MM.1S (cell line): ENCODE measurements at regions not wholly inside any gene's neighbourhood (a gene's known extent, or its start where the extent isn't known, plus 50 kb on each side); places are given as distances from the start of the nearest gene placed in this dataset.

Experiments used
- DNase-seq: peaks from one replicate; pipeline ENCODE4 v3.0.0-alpha.2; 2015
- H2AFZ ChIP-seq: fragments of 300-600 bp; sonication (generic); 2 replicates; pipeline ENCODE4 v1.6.0; 2016; ENCODE audit warnings: antibody characterized with exemption, low read length
- H3F3A ChIP-seq: fragments of 300-600 bp; sonication (generic); 2 replicates; pipeline ENCODE4 v1.6.1; 2016; ENCODE audit warnings: mild to moderate bottlenecking, antibody characterized with exemption, low read length, moderate library complexity, mixed read lengths; ENCODE audit not compliant: insufficient read depth
- H3K27ac ChIP-seq: fragments of 300-600 bp; sonication (generic); 2 replicates; pipeline ENCODE4 v1.5.1; 2016; ENCODE audit warnings: mild to moderate bottlenecking, low read length
- H3K27me3 ChIP-seq: fragments of 300-600 bp; sonication (generic); replicated peaks from 2 replicates; pipeline ENCODE4 v1.6.0; 2016; ENCODE audit warnings: low read length; ENCODE audit not compliant: insufficient read depth
- H3K36me3 ChIP-seq: fragments of 300-600 bp; sonication (generic); replicated peaks from 2 replicates; pipeline ENCODE4 v1.6.1; 2016; ENCODE audit warnings: mild to moderate bottlenecking, low read length, mixed read lengths; ENCODE audit not compliant: insufficient read depth
- H3K4me1 ChIP-seq: fragments of 300-600 bp; sonication (generic); 2 replicates; pipeline ENCODE4 v1.6.1; 2016; ENCODE audit warnings: low read length, mixed read lengths
- H3K4me2 ChIP-seq: fragments of 300-600 bp; sonication (generic); 2 replicates; pipeline ENCODE4 v1.6.0; 2016; ENCODE audit warnings: low read depth, low read length
- H3K4me3 ChIP-seq: fragments of 300-600 bp; sonication (generic); 2 replicates; pipeline ENCODE4 v1.5.1; 2016; ENCODE audit warnings: low read length, mixed read lengths
- H3K79me2 ChIP-seq: fragments of 300-600 bp; sonication (generic); 2 replicates; pipeline ENCODE4 v1.6.1; 2016; ENCODE audit warnings: mixed run types, low read length, mixed read lengths
- H3K9ac ChIP-seq: fragments of 300-600 bp; sonication (generic); 2 replicates; pipeline ENCODE4 v1.6.1; 2016; ENCODE audit warnings: low read length, mixed read lengths
- H3K9me2 ChIP-seq: fragments of 300-600 bp; sonication (generic); replicated peaks from 2 replicates; pipeline ENCODE4 v1.6.1; 2016; ENCODE audit warnings: mild to moderate bottlenecking, low read length, mixed read lengths; ENCODE audit not compliant: insufficient read depth
- H3K9me3 ChIP-seq: fragments of 300-600 bp; sonication (generic); replicated peaks from 2 replicates; pipeline ENCODE4 v1.6.1; 2016; ENCODE audit warnings: mild to moderate bottlenecking, low read length, mixed read lengths; ENCODE audit not compliant: insufficient read depth
- H4K20me1 ChIP-seq: fragments of 300-600 bp; sonication (generic); 2 replicates; pipeline ENCODE4 v1.6.1; 2016; ENCODE audit warnings: mild to moderate bottlenecking, low read length, moderate library complexity, mixed read lengths; ENCODE audit not compliant: insufficient read depth
- EZH2 ChIP-seq: fragments of 300-600 bp; sonication (generic); optimal IDR thresholded peaks from 2 replicates; pipeline ENCODE3; 2017; ENCODE audit warnings: low read depth, mild to moderate bottlenecking, antibody characterized with exemption, low read length, mixed read lengths
- EZH2phosphoT487 ChIP-seq: fragments of 300-600 bp; sonication (generic); IDR thresholded peaks from 2 replicates; pipeline ENCODE4 v1.6.1; 2018; ENCODE audit warnings: antibody characterized with exemption, low read length
- TF ChIP-seq, protein P1 (sequence below): fragments of 300-600 bp; sonication (generic); IDR thresholded peaks from 2 replicates; pipeline ENCODE4 v1.5.1; 2016; ENCODE audit warnings: antibody characterized with exemption, low read length, mixed read lengths

- Histone ChIP-seq H3K4me3 (no peak overlapping the region), H3K79me2 (no peaks in the 10 kb centered on the region), H3K27me3 (no peaks in the 10 kb centered on the region), H3K36me3 (no peaks in the 10 kb centered on the region), H3K9ac (no peak overlapping the region), H3K9me2 (no peaks in the 10 kb centered on the region), H3K4me1 (no peaks in the 10 kb centered on the region), H3K4me2 (no peak overlapping the region), H3K27ac (no peak overlapping the region), H4K20me1 (no peaks in the 10 kb centered on the region), H3F3A (no peaks in the 10 kb centered on the region), H2AFZ (no peak overlapping the region), H3K9me3 (no peaks in the 10 kb centered on the region)
- no peak for DNase-seq
- TF ChIP-seq, protein P1, sequence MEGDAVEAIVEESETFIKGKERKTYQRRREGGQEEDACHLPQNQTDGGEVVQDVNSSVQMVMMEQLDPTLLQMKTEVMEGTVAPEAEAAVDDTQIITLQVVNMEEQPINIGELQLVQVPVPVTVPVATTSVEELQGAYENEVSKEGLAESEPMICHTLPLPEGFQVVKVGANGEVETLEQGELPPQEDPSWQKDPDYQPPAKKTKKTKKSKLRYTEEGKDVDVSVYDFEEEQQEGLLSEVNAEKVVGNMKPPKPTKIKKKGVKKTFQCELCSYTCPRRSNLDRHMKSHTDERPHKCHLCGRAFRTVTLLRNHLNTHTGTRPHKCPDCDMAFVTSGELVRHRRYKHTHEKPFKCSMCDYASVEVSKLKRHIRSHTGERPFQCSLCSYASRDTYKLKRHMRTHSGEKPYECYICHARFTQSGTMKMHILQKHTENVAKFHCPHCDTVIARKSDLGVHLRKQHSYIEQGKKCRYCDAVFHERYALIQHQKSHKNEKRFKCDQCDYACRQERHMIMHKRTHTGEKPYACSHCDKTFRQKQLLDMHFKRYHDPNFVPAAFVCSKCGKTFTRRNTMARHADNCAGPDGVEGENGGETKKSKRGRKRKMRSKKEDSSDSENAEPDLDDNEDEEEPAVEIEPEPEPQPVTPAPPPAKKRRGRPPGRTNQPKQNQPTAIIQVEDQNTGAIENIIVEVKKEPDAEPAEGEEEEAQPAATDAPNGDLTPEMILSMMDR: no peak
- no peak for TF ChIP-seq EZH2phosphoT487
Measured at GRCh38 chr12:131525795-131526508, 184.9 kb upstream of the SFSWAP start.

DNA sequence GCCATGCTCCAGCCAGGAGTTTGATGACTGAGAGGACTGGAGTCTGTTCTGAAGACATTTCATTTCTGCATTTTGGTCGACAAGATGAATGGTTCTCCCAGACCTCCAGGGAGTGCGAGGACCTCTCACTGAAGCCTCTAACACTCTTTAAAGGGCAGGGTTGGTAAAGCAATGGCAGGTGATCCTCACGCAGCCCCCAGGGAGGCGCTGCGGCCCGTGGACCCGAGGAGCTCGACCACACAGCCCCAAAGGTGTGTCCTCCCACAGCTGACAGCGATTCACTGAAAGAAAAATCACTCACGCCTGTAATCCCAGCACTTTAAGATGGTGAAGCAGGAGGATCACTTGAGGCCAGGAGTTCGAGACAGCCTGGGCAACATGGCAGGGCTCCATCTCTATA, 183.8 kb upstream of the SFSWAP start:
- TF ChIP-seq EZH2phosphoT487 (no peak), EZH2 (no peak)

GRCh38 chr12:131527736-131528135, 183.2 kb upstream of the SFSWAP start:
- TF ChIP-seq EZH2phosphoT487 (no peak), EZH2 (no peak)
- TF ChIP-seq, protein P1: no peak
- Histone ChIP-seq H3F3A (no peaks in the 10 kb centered on the region), H3K27me3 (no peaks in the 10 kb centered on the region), H3K27ac (no peak overlapping the region), H3K4me1 (no peaks in the 10 kb centered on the region), H4K20me1 (no peaks in the 10 kb centered on the region), H3K9me3 (no peaks in the 10 kb centered on the region), H3K9ac (no peak overlapping the region), H3K4me3 (no peak overlapping the region), H3K4me2 (no peak overlapping the region), H2AFZ (no peak overlapping the region), H3K79me2 (no peaks in the 10 kb centered on the region), H3K36me3 (no peaks in the 10 kb centered on the region), H3K9me2 (no peaks in the 10 kb centered on the region)
- DNase-seq: no peak

More for the DNA sequence above, 183.8 kb upstream of the SFSWAP start:
- Histone ChIP-seq H3K27ac (no peak overlapping the region), H4K20me1 (no peaks in the 10 kb centered on the region), H3K36me3 (no peaks in the 10 kb centered on the region), H3K4me3 (no peak overlapping the region), H3K79me2 (no peaks in the 10 kb centered on the region), H2AFZ (no peak overlapping the region), H3K9ac (no peak overlapping the region), H3K4me1 (no peaks in the 10 kb centered on the region), H3F3A (no peaks in the 10 kb centered on the region), H3K9me3 (no peaks in the 10 kb centered on the region), H3K27me3 (no peaks in the 10 kb centered on the region), H3K9me2 (no peaks in the 10 kb centered on the region), H3K4me2 (no peak overlapping the region)
- no peak for DNase-seq

DNA sequence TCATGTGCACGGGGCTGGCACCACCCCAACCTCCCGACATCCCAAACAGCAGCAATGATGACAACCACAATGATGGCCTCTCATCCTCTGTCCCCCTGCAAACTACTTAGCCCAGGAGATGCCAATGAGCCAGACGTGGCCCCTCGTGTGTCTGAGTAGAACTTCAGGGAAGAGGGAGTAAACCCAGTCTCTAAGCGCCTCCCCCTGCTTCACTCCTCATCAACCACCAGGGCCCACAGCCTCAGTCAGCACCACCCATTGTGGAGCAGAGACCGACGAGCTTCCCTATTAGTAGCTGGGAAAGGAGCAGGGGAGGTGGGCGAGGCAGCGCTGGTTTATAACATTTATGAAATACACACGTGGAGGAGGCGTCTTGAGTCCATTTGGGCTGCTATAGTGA, 182.7 kb upstream of the SFSWAP start:
- H3K36me3 ChIP-seq: no peaks in the 10 kb centered on the region
- no peaks in the 10 kb centered on the region for H3F3A ChIP-seq
- H2AFZ ChIP-seq: no peak overlapping the region
- no peaks in the 10 kb centered on the region for H3K4me1 ChIP-seq
- no peaks in the 10 kb centered on the region for H3K27me3 ChIP-seq
- no peaks in the 10 kb centered on the region for H4K20me1 ChIP-seq
- no peaks in the 10 kb centered on the region for H3K79me2 ChIP-seq
- no peak overlapping the region for H3K9ac ChIP-seq
- TF ChIP-seq, protein P1: no peak
- no peak for TF ChIP-seq EZH2
- TF ChIP-seq EZH2phosphoT487: no peak
- no peak overlapping the region for H3K27ac ChIP-seq
- no peaks in the 10 kb centered on the region for H3K9me2 ChIP-seq
- H3K9me3 ChIP-seq: no peaks in the 10 kb centered on the region
- H3K4me3 ChIP-seq: no peak overlapping the region
- DNase-seq: no peak
- no peak overlapping the region for H3K4me2 ChIP-seq
